H1 (cell line): ENCODE measurements at regions not wholly inside any gene's neighbourhood (a gene's known extent, or its start where the extent isn't known, plus 50 kb on each side); places are given as distances from the start of the nearest gene placed in this dataset.

Experiments used
- CTCF ChIA-PET: fragments of 300-600 bp; sonication (Branson Sonifier 250); formaldehyde crosslinking; loops from one replicate; lab custom pipeline; 2021; ENCODE audit not compliant: partially characterized antibody; lab: Charles Lee
- POLR2A ChIA-PET: fragments of 300-600 bp; sonication (Branson Sonifier 250); formaldehyde crosslinking; loops from one replicate; lab custom pipeline; 2021; ENCODE audit warnings: inconsistent platforms; ENCODE audit not compliant: partially characterized antibody; lab: Charles Lee
- DNase-seq, 2 experiments: peaks; one replicate each; pipeline versions ENCODE4 v3.0.0 to v3.0.0-alpha.2; 2010 to 2022; ENCODE audit warnings: low spot score in 2 of 2, low read depth in 1 of 2, mixed read lengths in 1 of 2
- FAIRE-seq: peaks from 2 replicates; lab custom pipeline; 2011; peaks lifted over from hg19 to GRCh38; lab: Jason Lieb, UNC
- H2AFZ ChIP-seq: 2 replicates; pipeline ENCODE4 v1.8.1; 2012; ENCODE audit warnings: low read length, inconsistent platforms
- H2AK5ac ChIP-seq: 2 replicates; pipeline ENCODE4 v1.6.1; 2013; ENCODE audit warnings: low read depth, low read length
- H2BK120ac ChIP-seq: replicated peaks from 2 replicates; pipeline ENCODE3; 2013; ENCODE audit warnings: low read depth, low read length, inconsistent platforms
- H2BK12ac ChIP-seq: 2 replicates; pipeline ENCODE4 v1.6.1; 2013; ENCODE audit warnings: low read depth, low read length
- H2BK15ac ChIP-seq: 2 replicates; pipeline ENCODE4 v1.6.1; 2013; ENCODE audit warnings: low read length
- H2BK20ac ChIP-seq: 2 replicates; pipeline ENCODE4 v1.6.1; 2013; ENCODE audit warnings: low read length
- H2BK5ac ChIP-seq: 2 replicates; pipeline ENCODE4 v1.6.1; 2013; ENCODE audit warnings: low read depth, low read length
- H3K14ac ChIP-seq: 2 replicates; pipeline ENCODE4 v1.6.1; 2013; ENCODE audit warnings: inconsistent platforms; ENCODE audit not compliant: insufficient read length
- H3K18ac ChIP-seq: 2 replicates; pipeline ENCODE4 v1.6.1; 2013; ENCODE audit warnings: low read length; ENCODE audit errors: extremely low read depth
- H3K23ac ChIP-seq: 2 replicates; pipeline ENCODE4 v1.6.1; 2013; ENCODE audit warnings: inconsistent platforms; ENCODE audit not compliant: insufficient read length
- H3K23me2 ChIP-seq: 2 replicates; pipeline ENCODE4 v1.6.1; 2013; ENCODE audit warnings: low read depth, low read length
- H3K27ac ChIP-seq: 2 replicates; pipeline ENCODE4 v1.6.1; 2011; ENCODE audit warnings: low read depth, low read length, inconsistent platforms
- H3K27me3 ChIP-seq, 4 experiments: replicated peaks in 1 of 4; 1 replicate in 1 of 4; 2 replicates in 3 of 4; pipeline versions ENCODE4 v1.6.1 to v1.8.1; 2011 to 2013; ENCODE audit warnings: low read length in 3 of 4, mild to moderate bottlenecking in 3 of 4, inconsistent platforms in 2 of 4, mixed read lengths in 2 of 4, moderate library complexity in 1 of 4; ENCODE audit not compliant: control insufficient read depth in 3 of 4, insufficient read depth in 3 of 4; ENCODE audit errors: extremely low read depth in 1 of 4
- H3K36me3 ChIP-seq, 4 experiments: 2 replicates each; pipeline versions ENCODE4 v1.6.1 to v1.8.1; 2011 to 2013; ENCODE audit warnings: mild to moderate bottlenecking in 4 of 4, low read length in 3 of 4, moderate library complexity in 2 of 4, control low read depth in 1 of 4, inconsistent platforms in 1 of 4; ENCODE audit not compliant: insufficient read depth in 4 of 4, control insufficient read depth in 2 of 4
- H3K4ac ChIP-seq: replicated peaks from 2 replicates; pipeline ENCODE3; 2013; ENCODE audit warnings: low read length, low read depth, mixed read lengths, inconsistent platforms; ENCODE audit not compliant: insufficient read length
- H3K4me1 ChIP-seq, 4 experiments: replicated peaks in 1 of 4; 1 replicate in 1 of 4; 2 replicates in 3 of 4; pipeline versions ENCODE4 v1.6.1 to v1.8.1; 2011 to 2013; ENCODE audit warnings: low read length in 3 of 4, inconsistent platforms in 2 of 4, mixed read lengths in 1 of 4; ENCODE audit not compliant: insufficient read depth in 4 of 4, control insufficient read depth in 3 of 4
- H3K4me2 ChIP-seq, 2 experiments: 2 replicates each; pipeline versions ENCODE4 v1.6.1 to v1.8.1; 2011 to 2013; ENCODE audit warnings: low read depth in 2 of 2, low read length in 2 of 2, control low read depth in 1 of 2, inconsistent platforms in 1 of 2, mild to moderate bottlenecking in 1 of 2; ENCODE audit not compliant: insufficient read depth in 1 of 2
- H3K4me3 ChIP-seq, 4 experiments: fragments of 200-600, 300-600 bp in 1 of 4; sonication (generic), shearing (Covaris generic), sonication (Bioruptor Twin) in 1 of 4; 2 replicates each; pipeline versions ENCODE4 v1.5.1 to v1.8.1; 2011 to 2016; ENCODE audit warnings: low read length in 4 of 4, low read depth in 3 of 4, control low read depth in 2 of 4, inconsistent platforms in 2 of 4, mild to moderate bottlenecking in 2 of 4, mixed read lengths in 1 of 4, moderate library complexity in 1 of 4; ENCODE audit not compliant: insufficient read depth in 2 of 4; ENCODE audit errors: extremely low read depth in 1 of 4
- H3K56ac ChIP-seq: replicated peaks from 2 replicates; pipeline ENCODE3; 2013; ENCODE audit warnings: low read depth, mild to moderate bottlenecking, mixed read lengths, low read length, inconsistent platforms; ENCODE audit not compliant: insufficient read length
- H3K79me1 ChIP-seq: 2 replicates; pipeline ENCODE4 v1.6.1; 2013; ENCODE audit warnings: low read depth, low read length, control low read depth
- H3K79me2 ChIP-seq, 2 experiments: 2 replicates each; pipeline versions ENCODE4 v1.6.1 to v1.8.1; 2012 to 2013; ENCODE audit warnings: low read length in 2 of 2, mild to moderate bottlenecking in 2 of 2, inconsistent platforms in 1 of 2; ENCODE audit not compliant: insufficient read depth in 2 of 2, control insufficient read depth in 1 of 2
- H3K9ac ChIP-seq, 4 experiments: replicated peaks in 1 of 4; 1 replicate in 1 of 4; 2 replicates in 3 of 4; pipeline versions ENCODE4 v1.6.1 to v1.8.1; 2011 to 2013; ENCODE audit warnings: low read depth in 3 of 4, low read length in 3 of 4, control low read depth in 2 of 4, mild to moderate bottlenecking in 2 of 4, moderate library complexity in 2 of 4, inconsistent platforms in 1 of 4; ENCODE audit errors: extremely low read depth in 1 of 4
- H3K9me3 ChIP-seq, 2 experiments: 2 replicates each; pipeline versions ENCODE4 v1.6.1 to v1.8.1; 2012 to 2013; ENCODE audit warnings: mild to moderate bottlenecking in 2 of 2, moderate library complexity in 2 of 2, control low read depth in 1 of 2, inconsistent platforms in 1 of 2, low read depth in 1 of 2, low read length in 1 of 2, mixed read lengths in 1 of 2; ENCODE audit not compliant: insufficient read depth in 2 of 2
- H4K20me1 ChIP-seq, 2 experiments: replicated peaks in 1 of 2; 2 replicates each; pipeline versions ENCODE3 to v1.8.1; 2011 to 2013; ENCODE audit warnings: inconsistent platforms in 2 of 2, low read length in 2 of 2, mild to moderate bottlenecking in 1 of 2; ENCODE audit not compliant: insufficient read depth in 2 of 2, control insufficient read depth in 1 of 2
- H4K5ac ChIP-seq: 2 replicates; pipeline ENCODE4 v1.6.1; 2013; ENCODE audit warnings: low read length, low read depth, mixed read lengths, inconsistent platforms; ENCODE audit not compliant: insufficient read length
- H4K8ac ChIP-seq: 2 replicates; pipeline ENCODE4 v1.8.0; 2013; ENCODE audit warnings: mild to moderate bottlenecking, moderate library complexity, low read length, inconsistent platforms; ENCODE audit not compliant: insufficient read depth; ENCODE audit errors: extremely low read depth
- H4K91ac ChIP-seq: replicated peaks from 2 replicates; pipeline ENCODE3; 2013; ENCODE audit warnings: low read length, mixed read lengths, inconsistent platforms; ENCODE audit not compliant: insufficient read length
- CREB1 ChIP-seq: IDR thresholded peaks from 2 replicates; pipeline ENCODE4 v1.6.1; 2012; ENCODE audit warnings: inconsistent platforms
- WGBS, 2 experiments: shearing (Covaris generic) in 1 of 2; methylation state at CpG; one replicate each; pipeline versions ENCODE4 v1.1.6 to v1.1.7; 2013 to 2015; ENCODE audit warnings: low lambda C conversion rate in 2 of 2, mixed read lengths in 2 of 2, inconsistent platforms in 1 of 2, low coverage in 1 of 2, missing lambda C conversion rate in 1 of 2; ENCODE audit not compliant: insufficient replicate concordance in 2 of 2, insufficient coverage in 1 of 2, insufficient read length in 1 of 2; ENCODE audit errors: extremely low coverage in 1 of 2, missing lambda C conversion rate in 1 of 2; 5-methylcytosine and 5-hydroxymethylcytosine counted together

DNA sequence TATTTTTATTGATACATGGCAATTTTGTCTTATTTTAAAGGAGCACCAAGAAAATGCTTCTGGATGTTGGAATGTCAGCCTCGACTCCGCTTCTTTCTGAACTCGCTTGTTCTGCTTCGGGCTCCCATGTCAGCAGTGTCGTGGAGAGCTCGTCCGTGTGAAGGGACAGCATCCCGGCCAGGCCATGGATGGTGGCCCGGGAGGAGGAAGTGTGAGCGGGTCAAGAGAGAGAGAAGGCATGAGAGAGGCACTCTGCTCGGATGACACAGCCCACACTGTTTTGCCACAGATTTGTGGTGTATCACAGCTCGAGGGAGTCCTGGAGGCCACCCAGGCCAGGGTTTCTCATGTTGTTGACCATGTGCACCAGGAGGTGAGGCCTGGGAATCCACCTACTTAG, 107.0 kb downstream of the TRAPPC11 start:
- no peak overlapping the region for H3K4ac ChIP-seq
- peaks cover 0 to 3% (median under 1%) of the 10 kb centered on the region in 4 experiments; a peak in 4 of 7 replicates for H3K4me1 ChIP-seq
- no peak overlapping the region for H3K9ac ChIP-seq
- no peak overlapping the region for H4K91ac ChIP-seq
- FAIRE-seq (no peak), DNase-seq (no peak)
- H3K4me3 ChIP-seq, result no peak overlapping the region
- no peak overlapping the region for H3K14ac ChIP-seq
- WGBS, 2 experiments, result 89% methylated on average over 12 of the region's 12 CpGs; no CpG with 5 or more reads in 1 of the 2 experiments
- no peak overlapping the region for H2BK12ac ChIP-seq
- H2BK5ac ChIP-seq, result no peak overlapping the region
- no peak overlapping the region for H2AK5ac ChIP-seq
- no peaks in the 10 kb centered on the region for H3K9me3 ChIP-seq
- H3K23ac ChIP-seq, result no peak overlapping the region
- H3K23me2 ChIP-seq, result no peaks in the 10 kb centered on the region
- H4K5ac ChIP-seq, result no peak overlapping the region
- H3K27me3 ChIP-seq, result no peaks in the 10 kb centered on the region
- H3K79me1 ChIP-seq, result no peaks in the 10 kb centered on the region
- no peak overlapping the region for H2BK15ac ChIP-seq
- peak overlapping the region; percentile 90; the same call in 1 of the 2 replicates for H2AFZ ChIP-seq
- H4K20me1 ChIP-seq, result no peaks in the 10 kb centered on the region
- no peak overlapping the region for H4K8ac ChIP-seq
- no peak overlapping the region for H3K27ac ChIP-seq
- no peak overlapping the region for H2BK20ac ChIP-seq
- no peak overlapping the region for H2BK120ac ChIP-seq
- CTCF ChIA-PET, result no interaction called here
- H3K36me3 ChIP-seq, result no peaks in the 10 kb centered on the region
- H3K56ac ChIP-seq, result no peak overlapping the region
- H3K4me2 ChIP-seq, result no peak overlapping the region
- H3K79me2 ChIP-seq, result no peaks in the 10 kb centered on the region
- TF ChIP-seq CREB1, result no peak
- no peak overlapping the region for H3K18ac ChIP-seq
- POLR2A ChIA-PET, result no interaction called here
